HG02610 (cell line): ENCODE measurements at regions not wholly inside any gene's neighbourhood (a gene's known extent, or its start where the extent isn't known, plus 50 kb on each side); places are given as distances from the start of the nearest gene placed in this dataset.

Experiments
- ATAC-seq: cut with Tn5 transposase; IDR thresholded peaks from one replicate; pipeline ENCODE4 v1.9.1; 2021; ENCODE audit warnings: mild to moderate bottlenecking, moderate library complexity; ENCODE audit not compliant: unreplicated experiment

DNA sequence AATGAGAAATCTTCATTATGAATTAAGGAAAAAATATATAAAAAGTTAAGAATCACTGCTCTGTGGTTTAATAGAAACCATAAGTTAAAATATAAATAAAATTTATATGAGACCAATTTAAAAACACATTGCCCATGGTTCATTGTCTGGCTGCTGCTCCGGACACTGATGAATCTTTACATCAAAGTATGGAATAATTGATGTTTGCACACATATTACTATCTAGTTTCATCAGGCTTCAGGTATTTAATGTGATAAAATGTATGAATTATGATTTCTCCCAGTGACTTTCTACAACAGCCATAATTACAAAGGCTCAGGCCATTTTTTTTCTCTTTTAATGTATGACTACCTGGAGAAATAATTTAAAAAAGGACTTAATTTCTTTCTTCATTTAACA is 599.1 kb upstream of the PRMT6 start:
- no peak for ATAC-seq

DNA sequence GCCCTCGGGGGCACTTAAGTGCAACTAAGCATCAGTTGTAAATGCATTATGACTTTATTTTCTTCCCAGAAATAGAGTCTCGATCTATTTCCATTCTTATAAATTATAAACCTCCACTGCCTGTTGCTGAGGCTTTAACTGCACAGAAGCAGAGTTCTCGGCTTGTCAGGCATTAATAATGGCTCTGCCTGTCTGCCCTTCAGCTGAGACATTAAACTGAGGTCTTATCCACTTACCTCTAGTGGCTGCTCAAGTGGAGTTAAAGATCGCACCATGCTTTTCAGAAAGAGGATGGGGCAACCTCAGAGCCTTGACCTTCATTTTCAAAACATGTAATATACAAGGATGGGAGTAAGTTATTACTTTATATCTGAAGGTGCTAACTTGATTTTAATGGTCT is 597.6 kb upstream of the PRMT6 start:
- no peak for ATAC-seq

DNA sequence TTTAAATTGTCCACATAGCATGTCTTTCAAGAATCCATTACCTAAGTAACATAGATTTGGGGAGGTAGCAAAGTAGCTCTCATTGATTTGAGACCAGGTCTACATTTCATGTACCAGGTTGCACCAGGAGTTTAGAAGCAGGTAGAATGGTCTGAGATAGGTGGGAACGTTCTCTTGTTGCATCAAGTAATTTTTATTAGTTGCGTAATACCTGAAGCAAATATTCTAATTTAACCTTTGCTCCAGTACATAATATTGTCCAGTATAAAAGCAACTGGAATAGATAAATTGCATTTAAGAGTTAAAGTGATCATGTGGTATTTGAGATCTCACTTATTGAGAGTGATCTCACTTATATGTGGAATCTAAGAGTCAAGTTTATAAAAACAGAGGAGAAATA is 597.1 kb upstream of the PRMT6 start:
- no peak for ATAC-seq

- ATAC-seq = no peak
Observed at GRCh38 chr1:106465666-106466065, 590.8 kb upstream of the PRMT6 start.

GRCh38 chr1:106480629-106481028 is 575.8 kb upstream of the PRMT6 start:
- no peak for ATAC-seq

DNA sequence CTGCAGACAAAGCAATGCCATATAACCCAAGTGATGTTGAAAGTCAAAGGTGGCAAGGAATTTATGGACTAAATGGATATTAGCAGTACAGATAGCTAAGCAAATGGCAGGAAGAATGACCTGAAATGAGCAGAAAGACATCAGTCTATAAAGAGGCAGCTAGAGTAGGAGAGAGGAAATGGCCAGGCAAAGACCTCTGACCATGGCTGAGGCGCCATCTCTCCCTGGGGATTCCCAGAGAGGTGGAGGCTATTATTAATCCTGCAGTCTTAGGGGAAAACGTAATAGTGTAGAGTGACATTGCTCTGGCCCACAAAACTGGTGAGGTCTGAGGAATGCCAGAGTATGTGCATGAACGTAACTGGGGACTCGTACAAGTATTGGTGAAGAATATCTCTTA is 563.6 kb upstream of the PRMT6 start:
- ATAC-seq = no peak

- ATAC-seq = no peak
Observed at GRCh38 chr1:106494646-106495045, 561.8 kb upstream of the PRMT6 start.

GRCh38 chr1:106498238-106498637 is 558.2 kb upstream of the PRMT6 start:
- ATAC-seq = no peak

DNA sequence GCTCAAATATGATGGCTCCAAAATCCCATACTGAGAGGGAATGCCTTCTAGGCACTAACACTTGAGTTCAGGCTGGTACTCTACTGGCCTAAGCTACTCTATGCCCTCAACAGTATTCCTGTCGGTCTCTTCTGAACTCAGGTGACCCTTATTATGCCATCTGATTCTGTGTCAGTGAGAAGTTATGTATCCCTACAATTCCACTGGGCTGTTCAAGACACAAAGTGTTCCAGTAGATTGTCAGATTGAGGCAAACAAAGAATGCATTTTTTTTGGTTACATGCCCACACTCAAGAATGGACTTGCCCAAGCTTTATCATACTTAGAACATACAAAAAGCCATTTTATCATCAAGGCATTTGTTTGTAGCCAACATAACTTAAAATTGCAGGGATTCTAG is 553.8 kb upstream of the PRMT6 start:
- no peak for ATAC-seq

DNA sequence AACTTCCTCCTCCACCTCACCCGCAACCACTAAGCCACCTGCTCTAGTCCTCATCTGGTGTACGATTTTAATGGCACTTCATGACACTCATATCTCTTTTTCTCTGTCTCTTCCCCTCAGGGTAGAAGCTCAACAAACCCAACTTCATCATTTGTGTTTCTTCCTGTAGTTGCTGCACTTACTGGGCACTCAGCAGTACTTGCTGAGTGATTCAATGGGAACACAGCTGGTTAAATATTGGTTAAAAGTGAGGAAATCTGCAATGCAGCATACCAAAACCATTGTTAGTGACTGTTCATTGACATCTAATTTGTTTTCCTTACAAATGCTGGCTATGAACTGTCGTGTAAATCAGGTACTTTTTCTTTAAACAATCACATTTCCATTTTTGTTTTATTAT is 541.1 kb upstream of the PRMT6 start:
- no peak for ATAC-seq

DNA sequence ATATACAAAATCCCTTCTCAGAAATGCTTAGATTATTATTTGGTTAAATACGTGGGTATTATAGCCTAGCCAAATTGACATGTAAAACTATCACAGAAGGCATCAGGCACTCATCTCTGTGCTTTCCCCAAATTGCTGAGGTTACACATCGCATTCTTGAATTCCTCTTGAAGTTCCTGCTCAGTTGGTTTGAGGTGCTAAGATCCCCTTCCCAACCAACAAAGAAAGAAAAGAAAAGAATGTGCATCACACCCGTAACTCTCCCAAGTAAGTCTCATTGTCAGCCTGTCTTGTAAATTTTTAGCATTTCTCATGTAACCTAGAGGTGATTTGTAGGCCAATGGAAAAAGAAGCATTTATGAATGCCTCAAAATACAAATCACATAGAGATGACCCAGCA is 539.2 kb upstream of the PRMT6 start:
- ATAC-seq = no peak

DNA sequence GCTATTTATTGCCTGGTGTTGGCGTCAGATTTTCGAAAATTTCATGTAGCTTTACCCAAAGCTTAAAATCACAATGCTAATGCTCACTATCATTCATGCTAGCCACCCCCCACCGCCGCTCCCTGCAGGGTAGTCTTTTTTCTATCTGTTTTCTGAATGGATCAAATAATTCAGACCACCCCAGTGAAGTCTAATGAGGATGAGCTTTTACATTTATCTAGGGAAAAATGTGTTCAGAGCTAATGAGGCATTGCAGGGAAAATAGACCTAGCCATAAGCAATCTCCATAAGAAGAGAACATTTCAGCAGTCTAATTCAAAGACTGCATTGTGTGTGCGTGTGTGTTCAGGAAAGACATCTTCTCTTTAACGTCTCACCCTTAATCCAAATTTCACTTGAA is 533.0 kb upstream of the PRMT6 start:
- no peak for ATAC-seq

- ATAC-seq = no peak
Observed at GRCh38 chr1:106524631-106525030, 531.8 kb upstream of the PRMT6 start.

GRCh38 chr1:106526650-106527049 is 529.8 kb upstream of the PRMT6 start:
- no peak for ATAC-seq

DNA sequence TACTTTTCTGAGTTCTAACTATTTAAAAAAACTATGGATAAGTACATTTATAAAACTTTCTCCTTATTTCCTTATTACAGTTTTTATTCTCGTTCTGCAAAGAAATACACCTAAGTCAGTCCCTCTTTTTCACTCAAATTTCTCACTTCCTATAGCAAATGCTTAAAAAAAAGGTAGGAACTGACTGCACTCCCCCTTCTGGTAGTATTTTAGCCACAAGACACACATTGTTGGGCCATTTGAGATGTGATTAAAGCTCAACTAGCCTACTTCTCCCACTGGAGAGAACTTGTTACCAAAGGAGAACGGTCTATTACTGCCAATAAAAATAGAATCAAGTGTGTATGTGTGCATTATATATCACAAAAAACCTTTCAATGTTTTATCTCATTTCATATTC is 521.9 kb upstream of the PRMT6 start:
- ATAC-seq = no peak

DNA sequence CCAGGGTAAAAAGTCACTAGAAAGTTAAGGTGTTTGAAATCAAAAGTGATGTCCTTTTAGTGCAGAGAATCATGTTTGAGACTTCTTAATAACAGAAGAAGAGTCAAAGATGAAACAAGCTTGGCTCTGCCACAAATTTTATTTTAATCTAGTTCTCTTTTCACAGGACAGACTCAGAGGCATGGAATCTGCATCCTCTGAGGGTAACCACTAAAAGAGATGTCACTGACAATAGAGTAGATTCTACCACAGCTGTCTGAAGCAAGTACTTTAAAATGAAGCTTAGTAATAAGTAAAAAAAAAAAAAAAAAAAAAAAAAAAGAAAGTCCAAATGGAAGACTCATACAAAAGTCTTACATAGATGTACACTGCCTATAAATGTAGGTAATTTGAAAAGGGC is 519.7 kb upstream of the PRMT6 start:
- no peak for ATAC-seq

- ATAC-seq = no peak
Observed at GRCh38 chr1:106548726-106549125, 507.7 kb upstream of the PRMT6 start.

GRCh38 chr1:106554294-106554693 is 502.2 kb upstream of the PRMT6 start:
- ATAC-seq = no peak

DNA sequence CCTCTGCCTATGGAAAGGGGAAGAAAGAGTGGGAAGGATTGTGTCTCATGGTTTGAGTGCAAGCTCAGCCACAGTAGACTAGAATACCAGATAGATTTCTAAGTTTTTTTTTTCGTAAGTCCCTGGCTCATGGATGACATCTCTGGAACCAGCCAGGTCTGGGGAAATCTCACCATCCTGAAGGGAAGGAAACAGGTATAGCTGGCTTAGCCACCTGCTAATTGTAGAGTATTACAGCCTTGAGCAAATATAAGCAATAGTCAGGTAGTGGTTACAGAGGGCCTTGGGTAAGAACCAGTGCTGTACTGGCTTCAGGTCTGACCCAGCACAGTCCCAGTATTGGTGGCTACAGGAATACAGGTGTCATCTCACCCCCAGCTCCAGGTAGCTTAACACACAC is 500.9 kb upstream of the PRMT6 start:
- no peak for ATAC-seq

DNA sequence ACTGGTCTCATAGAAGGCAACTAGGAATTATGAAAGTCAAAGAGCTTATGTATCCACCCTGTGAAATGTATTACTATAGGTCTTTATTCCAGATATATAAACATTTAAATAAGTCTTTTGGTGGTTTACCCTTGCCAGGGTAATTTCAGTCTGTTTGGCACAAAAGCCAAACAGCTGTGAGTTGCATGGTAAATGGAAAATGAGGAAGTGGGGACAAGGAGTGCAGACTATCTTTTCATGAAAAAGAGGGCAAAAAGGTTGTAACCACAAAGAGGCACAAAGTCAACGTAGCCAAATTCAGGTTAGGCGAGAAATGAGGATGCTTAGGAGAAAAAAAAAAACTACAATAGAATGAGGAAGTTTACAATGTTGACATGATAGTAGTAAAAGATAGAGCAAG is 492.3 kb upstream of the PRMT6 start:
- ATAC-seq = no peak

GRCh38 chr1:106568201-106568974 is 488.1 kb upstream of the PRMT6 start:
- ATAC-seq = no peak

DNA sequence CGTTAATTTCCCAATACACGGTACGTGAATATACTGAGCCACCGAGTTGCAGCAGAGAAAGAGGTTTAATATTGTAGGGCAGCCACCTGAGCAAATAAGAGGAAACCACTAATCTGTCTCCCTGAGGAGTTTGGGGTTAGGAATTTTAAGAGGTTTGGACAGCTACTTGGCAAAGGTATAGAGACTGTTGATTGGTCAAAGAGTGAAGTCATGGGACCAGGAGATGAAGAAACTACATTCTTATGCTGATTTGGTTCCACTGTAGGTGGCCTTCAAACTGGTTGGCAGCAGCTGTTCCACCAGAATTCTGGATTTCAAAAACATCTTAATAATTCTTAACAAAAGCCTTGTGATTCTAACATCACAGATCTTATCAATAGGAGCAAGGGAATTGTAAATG is 485.4 kb upstream of the PRMT6 start:
- no peak for ATAC-seq

GRCh38 chr1:106584107-106584506 is 472.4 kb upstream of the PRMT6 start:
- ATAC-seq = no peak
